Neural progenitor cell (in vitro differentiated cells): ENCODE measurements at regions not wholly inside any gene's neighbourhood (a gene's known extent, or its start where the extent isn't known, plus 50 kb on each side); places are given as distances from the start of the nearest gene placed in this dataset.

Experiments
- DNase-seq: peaks from one replicate; pipeline ENCODE4 v3.0.0-alpha.2; 2016; ENCODE audit warnings: low spot score
- H2AFZ ChIP-seq: fragments of 200-600 bp; sonication (generic); replicated peaks from 2 replicates; pipeline ENCODE4 v1.6.1; 2016; ENCODE audit warnings: antibody characterized with exemption
- H3F3A ChIP-seq: fragments of 200-600 bp; sonication (generic); 2 replicates; pipeline ENCODE4 v1.6.1; 2016; ENCODE audit warnings: antibody characterized with exemption, low read depth
- H3K27ac ChIP-seq: fragments of 200-600 bp; sonication (generic); 2 replicates; pipeline ENCODE4 v1.5.1; 2016; ENCODE audit warnings: mild to moderate bottlenecking
- H3K27me3 ChIP-seq: fragments of 200-600 bp; sonication (generic); 2 replicates; pipeline ENCODE4 v1.6.1; 2016; ENCODE audit warnings: mild to moderate bottlenecking, moderate library complexity
- H3K36me3 ChIP-seq: fragments of 200-600 bp; sonication (generic); 2 replicates; pipeline ENCODE4 v1.5.1; 2016
- H3K4me1 ChIP-seq: fragments of 200-600 bp; sonication (generic); 2 replicates; pipeline ENCODE4 v1.6.1; 2016; ENCODE audit warnings: mixed run types
- H3K4me2 ChIP-seq: fragments of 200-600 bp; sonication (generic); 2 replicates; pipeline ENCODE4 v1.6.1; 2016
- H3K4me3 ChIP-seq: fragments of 200-600 bp; sonication (generic); 2 replicates; pipeline ENCODE4 v1.5.1; 2016
- H3K79me2 ChIP-seq: fragments of 200-600 bp; sonication (generic); 2 replicates; pipeline ENCODE4 v1.6.1; 2016; ENCODE audit warnings: low read depth
- H3K9ac ChIP-seq: fragments of 200-600 bp; sonication (generic); 2 replicates; pipeline ENCODE4 v1.6.1; 2016
- H3K9me3 ChIP-seq: fragments of 200-600 bp; sonication (generic); 2 replicates; pipeline ENCODE4 v1.5.1; 2016; ENCODE audit warnings: low read depth
- H4K20me1 ChIP-seq: fragments of 200-600 bp; sonication (generic); 2 replicates; pipeline ENCODE4 v1.6.1; 2016; ENCODE audit warnings: low read depth
- H3K27ac Mint-ChIP-seq: 3 replicates; pipeline ENCODE4 v1.8.0; 2021; ENCODE audit warnings: mixed read lengths
- H3K27me3 Mint-ChIP-seq: 2 replicates; pipeline ENCODE4 v1.8.0; 2022; ENCODE audit warnings: low read depth, mild to moderate bottlenecking, inconsistent platforms, moderate library complexity, mixed read lengths; ENCODE audit not compliant: insufficient read depth
- H3K36me3 Mint-ChIP-seq: 3 replicates; pipeline ENCODE4 v1.8.0; 2021; ENCODE audit warnings: mixed read lengths
- H3K4me1 Mint-ChIP-seq: 3 replicates; pipeline ENCODE4 v1.8.0; 2021; ENCODE audit warnings: mixed read lengths
- H3K4me3 Mint-ChIP-seq: 3 replicates; pipeline ENCODE4 v1.8.0; 2021; ENCODE audit warnings: mild to moderate bottlenecking, moderate library complexity, mixed read lengths
- H3K9me3 Mint-ChIP-seq: 3 replicates; pipeline ENCODE4 v1.8.0; 2020; ENCODE audit warnings: mixed read lengths
- CTCF ChIP-seq: fragments of 200-600 bp; sonication (generic); IDR thresholded peaks from 2 replicates; pipeline ENCODE4 v1.5.1; 2017; ENCODE audit warnings: antibody characterized with exemption, mild to moderate bottlenecking
- EZH2 ChIP-seq: fragments of 200-600 bp; sonication (generic); IDR thresholded peaks from 2 replicates; pipeline ENCODE4 v1.6.1; 2017; ENCODE audit warnings: antibody characterized with exemption, mild to moderate bottlenecking, moderate library complexity
- EZH2phosphoT487 ChIP-seq: fragments of 200-600 bp; sonication (generic); IDR thresholded peaks from 2 replicates; pipeline ENCODE4 v1.6.1; 2017; ENCODE audit warnings: antibody characterized with exemption

GRCh38 chr7:17672783-17673182 lies 267.5 kb downstream of the SNX13 start:
- Mint-ChIP-seq H3K27me3 (peaks cover 4% of the 10 kb centered on the region), H3K9me3 (no peaks in the 10 kb centered on the region), H3K36me3 (no peaks in the 10 kb centered on the region), H3K4me1 (no peaks in the 10 kb centered on the region), H3K4me3 (no peak overlapping the region), H3K27ac (no peak overlapping the region)
- H4K20me1 ChIP-seq, result no peaks in the 10 kb centered on the region
- no peak for TF ChIP-seq CTCF
- TF ChIP-seq EZH2, result no peak
- no peak for TF ChIP-seq EZH2phosphoT487
- H2AFZ ChIP-seq, result no peak overlapping the region
- no peak overlapping the region for H3K4me3 ChIP-seq
- no peaks in the 10 kb centered on the region for H3K27me3 ChIP-seq
- no peak overlapping the region for H3K27ac ChIP-seq
- no peak overlapping the region for H3K9ac ChIP-seq
- no peaks in the 10 kb centered on the region for H3K4me1 ChIP-seq
- no peak for DNase-seq
- no peaks in the 10 kb centered on the region for H3K36me3 ChIP-seq
- H3K9me3 ChIP-seq, result no peaks in the 10 kb centered on the region
- H3K4me2 ChIP-seq, result no peak overlapping the region
- H3F3A ChIP-seq, result no peaks in the 10 kb centered on the region
- no peaks in the 10 kb centered on the region for H3K79me2 ChIP-seq

DNA sequence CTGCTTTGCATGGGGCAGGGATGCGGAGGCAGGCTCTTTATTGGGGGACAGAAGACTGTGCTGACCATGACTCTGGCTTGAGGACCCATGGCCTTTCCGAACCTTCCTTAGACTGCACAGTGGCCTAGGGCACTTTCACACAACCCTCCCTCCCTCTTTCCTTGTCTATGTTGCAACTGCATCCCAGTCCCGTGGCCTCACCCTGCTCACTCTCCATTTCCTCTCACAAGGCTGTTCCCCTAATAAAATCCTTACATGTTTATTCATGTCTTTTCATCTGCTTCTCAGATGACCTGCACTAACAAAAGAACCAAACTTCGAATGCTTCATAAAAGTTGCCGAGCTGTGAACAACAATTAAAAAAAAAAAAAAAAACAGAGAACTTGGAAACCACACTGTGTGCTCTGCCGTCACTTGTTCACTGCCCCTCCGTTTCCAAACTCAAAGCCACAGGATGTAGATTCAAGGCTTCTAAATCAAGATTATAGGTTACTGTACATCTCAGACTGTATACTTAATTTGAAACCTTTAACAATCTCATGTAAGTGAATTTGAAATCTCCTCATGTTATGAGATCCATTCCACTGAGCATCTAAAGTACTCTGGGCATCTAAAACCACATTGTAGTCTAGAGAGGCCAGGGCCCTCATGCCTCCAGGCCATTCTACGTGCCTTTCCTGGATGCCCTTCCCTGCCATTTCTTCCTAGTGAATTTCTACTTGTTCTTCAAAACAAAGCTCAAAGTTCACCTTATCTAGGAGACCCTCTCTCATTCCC lies 265.9 kb downstream of the SNX13 start:
- Mint-ChIP-seq H3K4me3 (no peak overlapping the region), H3K36me3 (no peaks in the 10 kb centered on the region), H3K27ac (no peak overlapping the region), H3K27me3 (peaks cover 4% of the 10 kb centered on the region), H3K4me1 (peaks cover 1% of the 10 kb centered on the region), H3K9me3 (no peaks in the 10 kb centered on the region)
- H3K9me3 ChIP-seq, result no peaks in the 10 kb centered on the region
- H3K4me3 ChIP-seq, result no peak overlapping the region
- H3K79me2 ChIP-seq, result no peaks in the 10 kb centered on the region
- DNase-seq, result no peak
- no peaks in the 10 kb centered on the region for H3F3A ChIP-seq
- no peaks in the 10 kb centered on the region for H3K27me3 ChIP-seq
- no peak overlapping the region for H3K9ac ChIP-seq
- H3K36me3 ChIP-seq, result no peaks in the 10 kb centered on the region
- no peak overlapping the region for H3K27ac ChIP-seq
- H3K4me2 ChIP-seq, result no peak overlapping the region
- TF ChIP-seq CTCF (no peak), EZH2phosphoT487 (no peak), EZH2 (no peak)
- peaks cover 2% of the 10 kb centered on the region for H3K4me1 ChIP-seq
- no peaks in the 10 kb centered on the region for H4K20me1 ChIP-seq
- no peak overlapping the region for H2AFZ ChIP-seq

- H3K4me1 ChIP-seq, result peaks cover 9% of the 10 kb centered on the region
- H3K79me2 ChIP-seq, result no peaks in the 10 kb centered on the region
- Mint-ChIP-seq H3K27ac (no peak overlapping the region), H3K4me3 (no peak overlapping the region), H3K9me3 (no peaks in the 10 kb centered on the region), H3K27me3 (peaks cover 4% of the 10 kb centered on the region), H3K4me1 (peaks cover 8% of the 10 kb centered on the region), H3K36me3 (no peaks in the 10 kb centered on the region)
- no peaks in the 10 kb centered on the region for H3K27me3 ChIP-seq
- no peaks in the 10 kb centered on the region for H3F3A ChIP-seq
- no peaks in the 10 kb centered on the region for H3K36me3 ChIP-seq
- no peak overlapping the region for H2AFZ ChIP-seq
- H3K4me3 ChIP-seq, result no peak overlapping the region
- TF ChIP-seq EZH2phosphoT487, result no peak
- no peak for TF ChIP-seq EZH2
- TF ChIP-seq CTCF, result no peak
- H3K4me2 ChIP-seq, result no peak overlapping the region
- DNase-seq, result no peak
- H3K9me3 ChIP-seq, result no peaks in the 10 kb centered on the region
- H3K27ac ChIP-seq, result no peak overlapping the region
- H3K9ac ChIP-seq, result no peak overlapping the region
- H4K20me1 ChIP-seq, result no peaks in the 10 kb centered on the region
These were observed 265.2 kb downstream of the SNX13 start for GRCh38 chr7:17674943-17675608.
